Psoas muscle (tissue), 7 donors: ENCODE measurements at regions not wholly inside any gene's neighbourhood (a gene's known extent, or its start where the extent isn't known, plus 50 kb on each side); places are given as distances from the start of the nearest gene placed in this dataset.

Source experiments
- ATAC-seq, 4 donors: fragments of 200-7000 bp; cut with Tn5 transposase; one replicate each; pipeline ENCODE4 v1.9.1; 2020; ENCODE audit warnings: moderate library complexity in 3 of 4, mild to moderate bottlenecking in 2 of 4
- DNase-seq, 2 donors: peaks; one replicate each; pipeline ENCODE4 v3.0.0-alpha.2; 2020
- H3K27ac ChIP-seq: fragments of 200-600 bp; one replicate; pipeline ENCODE4 v1.8.0; 2022
- H3K27me3 ChIP-seq, 3 donors: fragments of 200-600 bp in 1 of 3; one replicate each; pipeline versions ENCODE4 v1.6.1 to v1.8.0; 2013 to 2022; ENCODE audit warnings: low read length in 2 of 3, mild to moderate bottlenecking in 2 of 3, moderate library complexity in 1 of 3; ENCODE audit not compliant: insufficient read depth in 3 of 3
- H3K36me3 ChIP-seq, 2 donors: fragments of 200-600 bp in 1 of 2; one replicate each; pipeline versions ENCODE4 v1.6.1 to v1.8.0; 2013 to 2022; ENCODE audit warnings: low read depth in 1 of 2, mild to moderate bottlenecking in 1 of 2, moderate library complexity in 1 of 2; ENCODE audit not compliant: insufficient read depth in 1 of 2
- H3K4me1 ChIP-seq: fragments of 200-600 bp; one replicate; pipeline ENCODE4 v1.8.0; 2022
- H3K4me3 ChIP-seq: fragments of 200-600 bp; one replicate; pipeline ENCODE4 v1.8.0; 2022; ENCODE audit warnings: mild to moderate bottlenecking
- H3K9me3 ChIP-seq: fragments of 200-600 bp; one replicate; pipeline ENCODE4 v1.8.0; 2022
- WGBS, 3 donors: extraction: QIAGEN DNeasy Blood & Tissue Kit; methylation state at CpG; one replicate each; pipeline versions ENCODE4 v1.1.6 to v1.1.7; 2013; 5-methylcytosine and 5-hydroxymethylcytosine counted together
- intact Hi-C, 2 donors: fragments of 100-400 bp; cut with DNase I; formaldehyde crosslinking; loops; one replicate each; pipeline versions ENCODE4 v1.11.0 to v1.14.2; 2022
- TF ChIP-seq, protein P1 (sequence below): fragments of 200-600 bp; IDR thresholded peaks from one replicate; pipeline ENCODE4 v1.8.0; 2022; ENCODE audit warnings: antibody characterized with exemption
- donor health status: healthy with polysubstance abuse.
- donor health status: DM: no; HTN: no; CAD: no; lungs with moderate emphysema.
- donor health status: Bipolar disorder and iron deficiency.
- donor health status: healthy.
- donor health status: DM: yes; HTN: yes; CAD: no.
- donor health status: DM: no; HTN: no; CAD: no.
- donor health status: DM: yes; HTN: yes; CAD: no.

DNA sequence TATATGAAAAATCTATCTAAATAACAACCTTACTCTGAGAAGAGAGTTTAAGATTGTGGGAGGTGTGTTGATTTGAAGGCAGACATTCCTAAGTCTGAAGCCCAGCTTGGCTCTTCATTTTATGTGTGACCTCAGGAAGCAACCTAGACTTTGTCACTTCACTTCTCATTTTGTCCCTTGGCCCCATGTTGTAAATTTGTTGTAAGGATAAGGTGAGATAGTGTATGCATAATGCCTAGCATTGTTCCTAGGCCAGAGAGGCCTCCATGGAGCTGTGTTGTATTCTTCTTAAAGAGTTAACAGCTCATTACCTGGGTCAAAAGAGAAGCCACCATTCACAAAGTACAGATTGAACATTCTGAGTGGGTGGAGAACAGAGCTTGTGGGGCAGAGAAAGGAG is 1084.4 kb upstream of the SLIT2 start:
- no peak overlapping the region for H3K4me3 ChIP-seq
- no peak overlapping the region for H3K27ac ChIP-seq
- no peaks in the 10 kb centered on the region for H3K4me1 ChIP-seq
- no peaks in the 10 kb centered on the region for H3K27me3 ChIP-seq
- H3K9me3 ChIP-seq: no peaks in the 10 kb centered on the region
- TF ChIP-seq, protein P1, sequence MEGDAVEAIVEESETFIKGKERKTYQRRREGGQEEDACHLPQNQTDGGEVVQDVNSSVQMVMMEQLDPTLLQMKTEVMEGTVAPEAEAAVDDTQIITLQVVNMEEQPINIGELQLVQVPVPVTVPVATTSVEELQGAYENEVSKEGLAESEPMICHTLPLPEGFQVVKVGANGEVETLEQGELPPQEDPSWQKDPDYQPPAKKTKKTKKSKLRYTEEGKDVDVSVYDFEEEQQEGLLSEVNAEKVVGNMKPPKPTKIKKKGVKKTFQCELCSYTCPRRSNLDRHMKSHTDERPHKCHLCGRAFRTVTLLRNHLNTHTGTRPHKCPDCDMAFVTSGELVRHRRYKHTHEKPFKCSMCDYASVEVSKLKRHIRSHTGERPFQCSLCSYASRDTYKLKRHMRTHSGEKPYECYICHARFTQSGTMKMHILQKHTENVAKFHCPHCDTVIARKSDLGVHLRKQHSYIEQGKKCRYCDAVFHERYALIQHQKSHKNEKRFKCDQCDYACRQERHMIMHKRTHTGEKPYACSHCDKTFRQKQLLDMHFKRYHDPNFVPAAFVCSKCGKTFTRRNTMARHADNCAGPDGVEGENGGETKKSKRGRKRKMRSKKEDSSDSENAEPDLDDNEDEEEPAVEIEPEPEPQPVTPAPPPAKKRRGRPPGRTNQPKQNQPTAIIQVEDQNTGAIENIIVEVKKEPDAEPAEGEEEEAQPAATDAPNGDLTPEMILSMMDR: no peak
- H3K36me3 ChIP-seq: no peaks in the 10 kb centered on the region
- intact Hi-C loops: no loop called here
- DNase-seq (no peak), ATAC-seq (no peak)

DNA sequence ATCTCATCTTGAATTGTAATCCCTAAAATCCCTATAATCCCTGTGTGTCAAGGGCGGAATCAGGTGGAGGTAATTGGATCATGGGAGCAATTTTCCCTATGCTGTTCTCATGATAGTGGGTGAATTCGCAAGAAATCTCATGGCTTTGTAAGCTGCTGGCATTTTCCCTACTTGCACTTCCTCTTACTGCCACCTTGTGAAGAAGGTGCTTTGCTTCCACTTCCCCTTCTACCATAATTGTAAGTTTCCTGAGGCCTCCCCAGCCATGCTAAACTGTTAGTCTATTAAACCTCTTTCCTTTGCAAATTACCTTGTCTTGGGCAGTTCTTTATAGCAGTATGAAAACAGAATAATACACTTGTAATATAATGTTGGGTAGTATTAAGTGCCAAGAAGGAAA is 1087.4 kb upstream of the SLIT2 start:
- intact Hi-C loops: no loop called here
- ATAC-seq: no peak
- 85 to 95% (median 92%) methylated on average over 2 of the region's 2 CpGs for WGBS, 3 donors
- TF ChIP-seq, protein P1: no peak
- no peaks in the 10 kb centered on the region for H3K9me3 ChIP-seq
- DNase-seq: no peak
- no peaks in the 10 kb centered on the region for H3K4me1 ChIP-seq
- no peak overlapping the region for H3K4me3 ChIP-seq
- no peaks in the 10 kb centered on the region for H3K27me3 ChIP-seq
- H3K36me3 ChIP-seq: no peaks in the 10 kb centered on the region
- H3K27ac ChIP-seq: no peak overlapping the region

DNA sequence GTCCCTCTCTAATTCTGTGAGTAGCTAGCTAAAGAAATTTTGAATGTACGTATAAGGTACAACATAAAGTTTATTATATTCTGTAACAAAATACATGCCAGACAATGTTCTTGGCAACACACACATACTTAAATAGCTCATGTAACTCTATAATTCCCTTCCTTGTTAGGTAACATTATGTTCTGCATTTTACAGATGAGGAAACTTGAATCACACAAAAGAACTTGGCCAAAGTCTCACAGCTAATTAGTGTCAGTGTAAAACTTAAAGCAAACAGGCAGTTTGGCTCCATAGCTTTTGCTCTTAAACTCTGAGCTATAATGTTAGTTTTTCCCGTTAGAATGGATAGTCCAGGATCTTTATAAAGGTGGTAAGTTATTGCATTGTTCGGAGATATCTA is 1091.8 kb upstream of the SLIT2 start:
- DNase-seq (no peak), ATAC-seq (no peak)
- WGBS, 3 donors: 75 to 79% (median 77%) methylated on average over 3 of the region's 3 CpGs
- no peaks in the 10 kb centered on the region for H3K4me1 ChIP-seq
- TF ChIP-seq, protein P1: no peak
- intact Hi-C loops: no loop called here
- peaks cover 12% of the 10 kb centered on the region for H3K9me3 ChIP-seq
- H3K36me3 ChIP-seq: no peaks in the 10 kb centered on the region
- H3K4me3 ChIP-seq: no peak overlapping the region
- no peak overlapping the region for H3K27ac ChIP-seq
- no peaks in the 10 kb centered on the region for H3K27me3 ChIP-seq

DNA sequence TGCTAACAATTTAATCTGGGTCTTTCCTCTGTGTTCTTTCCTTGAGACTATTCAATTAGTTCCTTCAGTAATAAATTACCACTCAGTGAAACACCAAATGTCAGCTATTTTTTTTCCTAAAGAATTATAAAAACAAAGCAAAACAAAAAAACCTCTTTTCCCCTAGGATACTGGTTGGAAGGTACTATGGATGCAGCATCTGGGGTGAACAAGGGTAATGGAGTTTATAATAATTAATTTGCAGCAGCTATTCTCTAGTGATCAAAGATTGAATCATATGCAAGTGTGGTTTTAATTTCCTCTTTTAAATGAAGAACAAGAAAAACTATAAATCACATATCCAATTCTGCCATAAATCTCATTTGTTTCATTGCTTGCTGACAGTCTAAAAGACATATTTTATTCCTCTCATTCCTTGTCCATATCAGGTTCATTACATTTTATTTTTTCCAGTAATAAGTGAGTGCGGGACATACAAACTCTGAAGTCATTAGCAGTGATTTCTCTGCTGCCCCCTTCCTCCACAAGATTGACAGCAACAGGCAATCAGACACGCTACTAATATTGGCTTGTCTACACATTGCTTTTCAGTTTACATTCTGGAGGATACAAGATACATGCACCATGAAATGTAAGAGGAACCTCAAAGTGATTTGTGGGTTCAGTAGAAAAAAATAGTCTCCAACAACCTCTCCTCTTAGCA is 1093.4 kb upstream of the SLIT2 start:
- Histone ChIP-seq H3K27ac (no peak overlapping the region), H3K36me3 (no peaks in the 10 kb centered on the region), H3K9me3 (peaks cover 16% of the 10 kb centered on the region), H3K27me3 (no peaks in the 10 kb centered on the region), H3K4me1 (no peaks in the 10 kb centered on the region), H3K4me3 (no peak overlapping the region)
- DNase-seq (no peak), ATAC-seq (no peak)
- intact Hi-C loops: no loop called here
- TF ChIP-seq, protein P1: no peak
- 19 to 22% (median 21%) methylated on average over 2 of the region's 2 CpGs for WGBS, 3 donors

DNA sequence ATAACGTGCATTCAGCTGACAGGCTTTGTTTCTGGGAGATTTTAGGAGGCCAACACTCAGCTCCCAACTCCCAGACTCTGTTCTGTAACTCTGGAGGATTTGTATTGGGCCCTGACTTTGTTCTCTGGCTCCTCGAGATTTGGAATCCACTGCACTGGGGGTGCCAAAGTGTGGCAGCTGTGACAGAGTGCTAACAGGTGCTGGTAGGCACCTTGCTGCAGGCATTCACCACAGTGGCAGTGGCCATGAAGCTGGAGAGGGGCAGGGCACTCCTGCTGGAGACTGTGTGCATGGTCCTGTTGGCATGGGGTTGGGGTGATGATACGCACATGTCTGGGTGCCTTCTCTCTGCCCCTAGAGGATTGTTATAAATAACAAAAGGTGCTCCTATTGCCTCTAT is 1094.9 kb upstream of the SLIT2 start:
- intact Hi-C loops: no loop called here
- TF ChIP-seq, protein P1: no peak
- ATAC-seq (peak in 1 of 4 donors; percentile 44), DNase-seq (no peak)
- H3K9me3 ChIP-seq: peaks cover 16% of the 10 kb centered on the region
- no peaks in the 10 kb centered on the region for H3K4me1 ChIP-seq
- H3K36me3 ChIP-seq: no peaks in the 10 kb centered on the region
- H3K27ac ChIP-seq: no peak overlapping the region
- WGBS, 3 donors: 53 to 64% (median 61%) methylated on average over 3 of the region's 3 CpGs
- no peaks in the 10 kb centered on the region for H3K27me3 ChIP-seq
- H3K4me3 ChIP-seq: no peak overlapping the region
